ENCODE measurements at regions not wholly inside any gene's neighbourhood (a gene's known extent, or its start where the extent isn't known, plus 50 kb on each side); places are given as distances from the start of the nearest gene placed in this dataset.

DNA sequence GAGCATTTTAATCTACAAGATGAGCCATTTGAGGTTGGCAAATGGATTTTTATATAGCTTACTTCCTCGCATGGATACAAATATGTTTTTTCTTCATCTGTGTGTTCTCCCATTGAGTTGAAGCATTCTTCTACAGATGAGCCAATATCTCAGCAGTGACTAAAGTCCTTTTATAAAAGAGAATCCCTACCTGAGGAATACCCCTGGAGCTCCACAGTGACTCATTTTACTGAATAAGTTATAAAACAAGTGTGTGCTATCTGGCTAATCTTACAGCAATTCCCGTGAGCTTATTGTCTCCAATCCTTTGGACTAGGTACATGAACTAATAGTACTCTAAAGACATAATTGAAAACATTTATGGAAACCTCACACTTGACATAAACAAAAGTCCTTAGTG is 354.2 kb upstream of the BCHE start:
- TF ChIP-seq, protein P1, sequence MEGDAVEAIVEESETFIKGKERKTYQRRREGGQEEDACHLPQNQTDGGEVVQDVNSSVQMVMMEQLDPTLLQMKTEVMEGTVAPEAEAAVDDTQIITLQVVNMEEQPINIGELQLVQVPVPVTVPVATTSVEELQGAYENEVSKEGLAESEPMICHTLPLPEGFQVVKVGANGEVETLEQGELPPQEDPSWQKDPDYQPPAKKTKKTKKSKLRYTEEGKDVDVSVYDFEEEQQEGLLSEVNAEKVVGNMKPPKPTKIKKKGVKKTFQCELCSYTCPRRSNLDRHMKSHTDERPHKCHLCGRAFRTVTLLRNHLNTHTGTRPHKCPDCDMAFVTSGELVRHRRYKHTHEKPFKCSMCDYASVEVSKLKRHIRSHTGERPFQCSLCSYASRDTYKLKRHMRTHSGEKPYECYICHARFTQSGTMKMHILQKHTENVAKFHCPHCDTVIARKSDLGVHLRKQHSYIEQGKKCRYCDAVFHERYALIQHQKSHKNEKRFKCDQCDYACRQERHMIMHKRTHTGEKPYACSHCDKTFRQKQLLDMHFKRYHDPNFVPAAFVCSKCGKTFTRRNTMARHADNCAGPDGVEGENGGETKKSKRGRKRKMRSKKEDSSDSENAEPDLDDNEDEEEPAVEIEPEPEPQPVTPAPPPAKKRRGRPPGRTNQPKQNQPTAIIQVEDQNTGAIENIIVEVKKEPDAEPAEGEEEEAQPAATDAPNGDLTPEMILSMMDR (IDR thresholded peaks at IDR 0.05; ENCODE audit: low read depth, low read length), result no peak
- DNase-seq, result no peak
- H3K9me3 ChIP-seq, result no peaks in the 10 kb centered on the region
- no peak overlapping the region for H3K4me3 ChIP-seq (ENCODE audit: low read depth, low read length)
- no peaks in the 10 kb centered on the region for H3K27me3 ChIP-seq
- H3K4me1 ChIP-seq, result no peaks in the 10 kb centered on the region
- no peaks in the 10 kb centered on the region for H3K36me3 ChIP-seq

DNA sequence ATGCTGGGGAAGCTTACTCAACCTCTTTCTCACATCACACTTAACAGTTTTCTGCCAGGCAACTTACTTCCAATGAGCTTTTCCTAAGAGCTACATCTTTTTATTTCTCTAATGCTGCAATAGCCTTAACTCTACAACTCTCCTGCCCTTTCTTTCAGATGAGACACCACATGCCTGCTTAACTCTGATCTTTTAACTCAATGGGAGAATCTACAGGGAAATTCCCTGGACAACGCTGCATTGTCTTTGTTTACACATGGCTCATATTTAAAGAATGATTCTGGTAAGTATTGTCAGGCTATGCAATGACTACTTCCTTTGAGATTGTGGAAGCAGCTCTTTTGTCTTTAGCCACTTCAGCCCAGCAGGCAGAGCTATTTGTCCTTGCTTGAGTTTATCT is 353.1 kb upstream of the BCHE start:
- TF ChIP-seq, protein P1 (IDR thresholded peaks at IDR 0.05; ENCODE audit: low read depth, low read length), result no peak
- Histone ChIP-seq H3K27me3 (no peaks in the 10 kb centered on the region), H3K4me1 (no peaks in the 10 kb centered on the region), H3K4me3 (ENCODE audit: low read depth, low read length) (no peak overlapping the region), H3K9me3 (no peaks in the 10 kb centered on the region), H3K36me3 (no peaks in the 10 kb centered on the region)
- DNase-seq, result no peak

DNA sequence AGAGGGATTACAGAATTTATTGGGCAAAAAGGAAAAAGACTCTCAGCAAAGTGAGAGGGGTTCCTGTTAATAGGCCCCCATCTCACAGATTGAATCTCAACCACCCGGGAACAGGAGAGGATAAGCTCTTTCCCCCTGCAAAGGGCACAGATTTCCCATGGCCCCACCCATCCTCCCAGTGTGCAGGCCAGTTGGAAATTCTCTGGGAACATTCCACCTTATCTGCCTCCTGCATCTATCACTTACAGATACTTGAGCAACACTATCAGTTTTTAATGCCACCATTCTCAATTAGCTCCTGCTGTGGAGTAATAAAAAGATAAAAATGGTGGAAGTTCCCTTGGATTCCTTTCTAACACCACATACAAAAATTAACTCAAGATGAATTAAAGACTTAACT is 350.0 kb upstream of the BCHE start:
- Histone ChIP-seq H3K27me3 (no peaks in the 10 kb centered on the region), H3K9me3 (no peaks in the 10 kb centered on the region), H3K4me3 (ENCODE audit: low read depth, low read length) (no peak overlapping the region), H3K4me1 (no peaks in the 10 kb centered on the region), H3K36me3 (no peaks in the 10 kb centered on the region)
- TF ChIP-seq, protein P1 (IDR thresholded peaks at IDR 0.05; ENCODE audit: low read depth, low read length), result no peak
- DNase-seq, result no peak

DNA sequence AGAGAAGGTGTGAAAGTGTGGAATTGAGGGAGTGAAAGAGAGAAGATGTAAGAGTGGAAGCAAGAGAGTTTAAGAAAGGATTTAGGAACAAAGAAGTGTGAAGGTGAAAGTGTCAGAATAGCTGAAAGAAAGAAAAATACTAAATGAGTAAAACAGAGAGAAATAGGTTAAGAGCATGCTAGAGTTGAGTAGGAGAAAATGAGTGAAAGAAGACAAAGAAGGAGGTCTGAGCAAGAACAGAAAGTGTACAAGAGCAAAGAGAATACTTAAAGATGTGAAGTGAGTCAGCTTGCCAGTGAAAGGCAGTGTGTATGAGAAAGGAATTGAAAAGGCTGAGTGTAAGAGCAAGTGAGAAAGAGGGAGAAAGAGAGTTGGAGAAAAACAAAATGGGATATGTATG is 348.8 kb upstream of the BCHE start:
- Histone ChIP-seq H3K9me3 (no peaks in the 10 kb centered on the region), H3K27me3 (no peaks in the 10 kb centered on the region), H3K4me3 (ENCODE audit: low read depth, low read length) (no peak overlapping the region), H3K4me1 (no peaks in the 10 kb centered on the region), H3K36me3 (no peaks in the 10 kb centered on the region)
- DNase-seq, result no peak
- TF ChIP-seq, protein P1 (IDR thresholded peaks at IDR 0.05; ENCODE audit: low read depth, low read length), result no peak

DNA sequence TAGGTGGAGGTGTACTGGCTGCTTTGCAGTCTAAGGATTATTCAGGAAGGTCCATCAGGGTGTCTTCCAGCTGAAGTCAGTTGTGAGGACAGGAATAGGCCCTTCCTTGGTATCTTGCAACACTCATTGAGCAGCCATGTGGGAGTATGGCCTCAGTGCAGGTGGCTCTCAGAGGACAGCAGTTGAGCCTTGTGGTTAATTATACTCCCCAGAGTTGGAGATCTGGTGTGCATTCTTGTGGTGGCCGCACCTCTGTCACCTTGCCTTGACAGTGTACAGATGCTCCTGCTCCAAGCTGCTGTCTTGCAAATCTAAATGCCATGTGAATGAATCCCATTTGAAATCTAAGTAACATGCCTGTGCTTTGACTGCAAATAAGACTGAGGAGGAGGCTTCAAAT is 339.9 kb upstream of the BCHE start:
- Histone ChIP-seq H3K36me3 (no peaks in the 10 kb centered on the region), H3K27me3 (no peaks in the 10 kb centered on the region)

DNA sequence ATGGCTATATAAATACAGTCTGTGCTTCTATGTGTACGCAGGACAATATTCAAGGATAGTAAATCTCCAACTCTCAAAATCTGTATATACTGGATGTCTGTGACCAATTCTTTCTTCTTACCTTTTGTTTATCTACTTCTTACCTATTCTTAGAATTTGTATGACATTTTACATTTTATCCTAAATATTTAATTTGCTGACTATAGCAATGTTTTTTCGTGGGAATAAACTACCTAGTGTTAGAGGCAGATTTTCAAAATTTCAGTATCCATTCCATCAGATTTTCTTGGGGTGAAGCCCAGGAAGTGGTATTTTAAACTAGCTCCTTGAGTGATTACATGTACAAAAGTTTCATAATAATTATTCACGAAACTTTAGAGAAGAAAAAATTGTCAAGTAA is 334.5 kb upstream of the BCHE start:
- Histone ChIP-seq H3K4me1 (no peaks in the 10 kb centered on the region), H3K27me3 (no peaks in the 10 kb centered on the region), H3K4me3 (ENCODE audit: low read depth, low read length) (no peak overlapping the region), H3K9me3 (no peaks in the 10 kb centered on the region), H3K36me3 (no peaks in the 10 kb centered on the region)
- TF ChIP-seq, protein P1 (IDR thresholded peaks at IDR 0.05; ENCODE audit: low read depth, low read length), result no peak
- no peak for DNase-seq

More for the DNA sequence above, 339.9 kb upstream of the BCHE start:
- no peak for DNase-seq
- Histone ChIP-seq H3K4me1 (no peaks in the 10 kb centered on the region), H3K4me3 (ENCODE audit: low read depth, low read length) (no peak overlapping the region), H3K9me3 (no peaks in the 10 kb centered on the region)
- TF ChIP-seq, protein P1 (IDR thresholded peaks at IDR 0.05; ENCODE audit: low read depth, low read length), result no peak

Data from BE2C (cell line).